ENCODE measurements at regions not wholly inside any gene's neighbourhood (a gene's known extent, or its start where the extent isn't known, plus 50 kb on each side); places are given as distances from the start of the nearest gene placed in this dataset.
A peak's percentile ranks its signal among the peaks of the same experiment; 100 is the strongest.

GRCh38 chrX:149272690-149273463, 232.2 kb downstream of the IDS start:
- no peak for DNase-seq

DNA sequence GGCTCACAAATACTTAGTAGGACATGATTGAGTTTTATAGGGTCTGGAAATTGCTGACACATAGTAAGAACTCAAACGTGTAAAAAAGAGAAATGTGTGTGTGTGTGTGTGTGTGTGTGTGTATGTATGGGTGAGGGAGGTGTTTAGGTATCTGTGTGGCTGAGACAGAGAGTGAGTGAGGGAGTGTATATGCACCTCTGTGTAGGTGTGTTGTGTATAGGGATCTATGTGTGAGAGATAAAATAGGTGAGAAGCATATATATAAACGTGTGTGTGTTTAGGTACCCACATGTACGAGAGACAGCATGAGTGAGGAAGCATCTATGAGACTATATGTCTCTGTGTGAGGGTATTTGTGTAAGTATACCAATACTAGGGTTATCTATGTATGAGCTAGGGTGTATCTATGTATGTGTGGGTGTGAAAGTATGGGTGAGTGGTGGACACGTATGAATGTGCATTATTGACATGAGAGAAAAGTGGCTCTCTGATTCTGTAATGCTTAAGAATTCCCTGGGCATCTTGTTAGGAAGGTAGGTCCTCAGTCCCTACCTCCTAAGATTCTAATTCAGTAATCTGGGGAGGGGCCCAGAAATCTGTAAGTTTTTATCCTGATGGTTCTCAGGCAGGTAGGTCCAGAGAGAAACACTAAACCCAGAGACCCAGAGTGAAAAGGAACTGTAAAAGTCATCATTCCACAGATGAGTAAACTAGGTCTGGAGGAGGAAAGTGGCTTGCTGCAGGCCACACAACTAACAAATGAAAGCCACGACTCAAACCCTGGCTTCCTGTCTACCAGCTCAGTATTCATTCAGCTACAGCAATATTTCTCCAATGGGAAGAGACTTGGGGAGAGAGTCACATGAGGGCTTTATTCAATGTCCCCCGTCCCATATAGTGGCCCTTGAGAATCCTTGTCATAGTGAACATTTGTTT, 237.0 kb downstream of the IDS start:
- DNase-seq: no peak

DNA sequence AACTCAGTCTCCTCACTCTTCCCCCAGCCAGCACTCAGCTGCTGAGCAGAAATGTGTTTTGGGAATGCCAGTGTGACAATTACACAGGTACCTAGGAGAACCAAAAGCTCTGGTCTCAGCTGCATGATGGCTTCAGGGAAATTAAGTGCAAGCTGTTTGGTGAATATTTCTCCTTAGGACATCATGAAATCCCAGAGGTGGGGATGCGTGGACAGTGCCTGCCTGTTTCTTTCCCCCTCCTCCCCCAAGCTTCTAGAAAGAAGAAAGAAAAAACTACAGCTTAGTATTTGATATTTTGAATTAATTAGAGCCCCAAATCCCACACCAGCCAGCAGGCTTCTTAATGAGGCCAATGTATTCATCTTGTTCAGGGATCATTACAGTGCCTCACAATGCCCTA, 243.0 kb downstream of the IDS start:
- DNase-seq: no peak

- DNase-seq: no peak
Measured at GRCh38 chrX:149259241-149259640, 245.9 kb downstream of the IDS start.

DNA sequence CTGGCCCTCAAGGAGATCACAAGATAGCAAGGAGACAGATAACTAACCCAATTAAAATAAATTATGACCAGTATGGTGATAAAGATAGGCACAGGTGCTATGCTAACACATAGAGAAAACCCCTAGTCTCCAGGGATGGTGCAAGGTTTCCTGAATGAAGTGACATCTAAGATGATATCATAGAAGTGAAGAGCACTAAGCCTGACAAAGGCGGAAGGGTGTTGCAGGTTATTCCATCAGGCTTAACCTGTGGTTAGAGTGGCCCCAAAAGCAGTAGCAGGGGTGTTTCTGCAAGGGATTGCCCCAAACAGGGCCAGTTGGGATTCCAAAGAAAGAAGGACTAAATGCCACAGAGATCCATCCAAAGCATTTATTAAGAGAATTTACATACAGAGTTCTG, 249.2 kb downstream of the IDS start:
- DNase-seq: no peak

GRCh38 chrX:149248073-149248625, 257.0 kb downstream of the IDS start:
- no peak for DNase-seq

GRCh38 chrX:149230689-149231088, 274.4 kb downstream of the IDS start:
- no peak for DNase-seq

DNA sequence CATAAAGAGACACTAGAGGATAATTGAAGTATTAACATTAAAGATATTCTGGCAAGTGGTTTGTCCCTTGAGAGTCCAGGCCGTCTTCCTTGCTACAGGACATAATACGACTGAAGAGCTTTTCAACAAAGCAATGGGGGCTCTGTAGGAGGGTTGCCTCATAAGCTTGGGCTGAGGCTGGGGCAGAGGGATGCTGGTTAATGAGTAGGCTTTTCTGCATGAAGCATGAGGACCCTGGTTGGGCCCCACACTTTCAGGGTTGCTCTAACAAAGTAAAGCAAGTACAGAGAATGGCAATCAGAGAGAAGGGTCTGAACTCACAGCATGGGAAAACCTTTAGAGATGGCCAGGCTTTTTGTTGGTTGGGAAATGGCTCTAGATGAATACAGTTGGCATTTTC, 281.3 kb downstream of the IDS start:
- no peak for DNase-seq

GRCh38 chrX:149222040-149222439, 283.1 kb downstream of the IDS start:
- DNase-seq: no peak

GRCh38 chrX:149221230-149221629, 283.9 kb downstream of the IDS start:
- no peak for DNase-seq

DNA sequence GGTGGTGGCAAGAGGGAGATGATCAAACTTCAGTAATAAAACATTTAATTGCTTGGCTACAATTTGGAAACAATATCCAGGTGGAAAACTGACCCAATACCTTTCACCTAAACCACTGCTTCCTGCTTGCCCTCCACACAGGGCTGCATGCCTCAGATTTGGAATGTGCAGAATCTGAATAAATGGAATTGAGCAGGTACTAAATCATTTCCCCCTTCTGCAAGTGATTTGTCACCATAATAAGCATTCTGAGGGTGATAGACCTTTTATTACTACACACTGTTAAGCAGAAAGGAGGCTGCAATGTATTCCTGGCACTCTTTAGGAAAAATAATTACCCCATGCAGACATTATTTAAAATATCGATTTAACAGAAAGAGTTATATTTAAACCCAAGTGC, 291.8 kb downstream of the IDS start:
- no peak for DNase-seq

DNA sequence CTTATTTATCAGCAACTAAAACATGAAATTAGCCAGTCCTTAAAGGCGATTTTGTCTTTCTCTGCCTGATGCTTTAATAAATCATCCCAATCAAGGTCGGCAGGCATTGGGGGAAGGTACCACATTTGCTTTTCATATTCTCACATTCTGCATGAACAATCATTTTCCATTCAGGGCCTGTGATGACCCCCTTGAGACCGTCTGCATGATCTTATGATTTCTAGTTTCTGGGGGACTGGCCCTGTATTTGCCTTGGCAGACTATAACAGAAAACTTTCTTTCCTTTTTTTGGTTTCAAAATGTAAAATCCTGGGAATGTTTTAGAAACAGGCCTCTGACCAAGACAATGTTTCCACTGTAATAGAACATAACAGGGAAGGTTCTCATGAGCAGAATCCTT, 296.8 kb downstream of the IDS start:
- DNase-seq: no peak

GRCh38 chrX:149207518-149207917, 297.6 kb downstream of the IDS start:
- no peak for DNase-seq

DNA sequence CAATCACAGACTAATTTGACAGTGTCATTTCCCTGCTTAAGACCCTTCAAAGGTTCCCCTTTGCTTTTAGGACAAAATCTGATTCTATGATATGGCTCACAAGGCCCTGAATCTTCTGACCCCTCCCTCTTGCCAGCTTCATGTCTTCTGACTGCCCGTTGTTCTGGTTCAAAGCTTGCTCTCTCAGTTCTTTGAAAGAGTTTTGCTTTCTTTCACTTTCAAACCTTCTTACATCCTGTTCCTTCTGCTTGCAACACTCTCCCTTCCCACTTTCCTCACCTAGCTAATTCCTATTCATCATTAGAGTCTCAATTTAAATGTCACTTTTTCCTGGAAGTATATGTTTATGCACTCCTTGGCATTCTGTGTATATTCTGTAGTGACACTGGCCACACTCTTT, 299.2 kb downstream of the IDS start:
- DNase-seq: no peak

- DNase-seq: no peak
Measured at GRCh38 chrX:149205081-149205480, 300.0 kb downstream of the IDS start.

- no peak for DNase-seq
Measured at GRCh38 chrX:149199734-149200133, 305.4 kb downstream of the IDS start.

- DNase-seq: no peak
Measured at GRCh38 chrX:149198980-149199732, 305.9 kb downstream of the IDS start.

GRCh38 chrX:149185087-149185486, 320.0 kb downstream of the IDS start:
- no peak for DNase-seq

GRCh38 chrX:149161435-149162088, 343.5 kb downstream of the IDS start:
- peak; percentile 91 for DNase-seq

GRCh38 chrX:149157976-149158375, 347.1 kb downstream of the IDS start:
- DNase-seq: no peak

DNA sequence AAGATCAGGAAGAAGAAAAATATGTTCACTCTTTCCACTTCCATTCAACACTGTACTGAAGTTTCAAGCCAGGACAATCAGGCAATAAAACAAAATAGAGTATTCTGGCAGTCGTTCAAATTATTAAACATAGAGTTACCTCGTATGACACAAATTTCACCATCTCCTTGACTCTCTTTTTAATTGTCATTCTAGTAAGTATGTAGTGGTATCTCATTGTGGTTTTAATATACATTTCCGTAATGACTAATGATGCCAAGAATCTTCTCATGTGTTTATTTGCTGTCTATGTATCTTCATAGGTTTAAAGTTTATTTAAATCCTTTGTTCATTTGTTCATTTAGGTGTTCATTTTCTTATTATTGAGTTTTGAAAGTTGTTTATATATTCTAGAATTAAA, 352.2 kb downstream of the IDS start:
- no peak for DNase-seq
